ENCODE measurements at regions not wholly inside any gene's neighbourhood (a gene's known extent, or its start where the extent isn't known, plus 50 kb on each side); places are given as distances from the start of the nearest gene placed in this dataset.

- DNase-seq (ENCODE audit: low spot score) = no peak
These were observed 58.6 kb upstream of the NYAP2 start for GRCh38 chr2:225340923-225341322.

GRCh38 chr2:225337183-225337582 is 62.3 kb upstream of the NYAP2 start:
- peak; percentile 7 for DNase-seq (ENCODE audit: low spot score)

GRCh38 chr2:225334514-225334913 is 65.0 kb upstream of the NYAP2 start:
- no peak for DNase-seq (ENCODE audit: low spot score)

- DNase-seq (ENCODE audit: low spot score) = peak; percentile 8
These were observed 71.3 kb upstream of the NYAP2 start for GRCh38 chr2:225328192-225328591.

- no peak for DNase-seq (ENCODE audit: low spot score)
These were observed 72.5 kb upstream of the NYAP2 start for GRCh38 chr2:225326969-225327368.

GRCh38 chr2:225319872-225320271 is 79.6 kb upstream of the NYAP2 start:
- no peak for DNase-seq (ENCODE audit: low spot score)

GRCh38 chr2:225318440-225318839 is 81.1 kb upstream of the NYAP2 start:
- DNase-seq (ENCODE audit: low spot score) = no peak

GRCh38 chr2:225317186-225317585 is 82.3 kb upstream of the NYAP2 start:
- no peak for DNase-seq (ENCODE audit: low spot score)

- DNase-seq (ENCODE audit: low spot score) = no peak
These were observed 88.8 kb upstream of the NYAP2 start for GRCh38 chr2:225310745-225311144.

- no peak for DNase-seq (ENCODE audit: low spot score)
These were observed 90.0 kb upstream of the NYAP2 start for GRCh38 chr2:225309516-225309915.

- DNase-seq (ENCODE audit: low spot score) = no peak
These were observed 102.6 kb upstream of the NYAP2 start for GRCh38 chr2:225296951-225297350.

GRCh38 chr2:225295102-225295501 is 104.4 kb upstream of the NYAP2 start:
- no peak for DNase-seq (ENCODE audit: low spot score)

- no peak for DNase-seq (ENCODE audit: low spot score)
These were observed 105.9 kb upstream of the NYAP2 start for GRCh38 chr2:225293638-225294037.

- DNase-seq (ENCODE audit: low spot score) = no peak
These were observed 108.6 kb upstream of the NYAP2 start for GRCh38 chr2:225290757-225291400.

GRCh38 chr2:225289659-225290058 is 109.9 kb upstream of the NYAP2 start:
- DNase-seq (ENCODE audit: low spot score) = no peak

- no peak for DNase-seq (ENCODE audit: low spot score)
These were observed 110.5 kb upstream of the NYAP2 start for GRCh38 chr2:225288986-225289385.

GRCh38 chr2:225282858-225283710 is 116.4 kb upstream of the NYAP2 start:
- peak; percentile 9 for DNase-seq (ENCODE audit: low spot score)

- no peak for DNase-seq (ENCODE audit: low spot score)
These were observed 123.3 kb upstream of the NYAP2 start for GRCh38 chr2:225276207-225276606.

- no peak for DNase-seq (ENCODE audit: low spot score)
These were observed 124.1 kb upstream of the NYAP2 start for GRCh38 chr2:225275443-225275842.

- no peak for DNase-seq (ENCODE audit: low spot score)
These were observed 124.8 kb upstream of the NYAP2 start for GRCh38 chr2:225274751-225275150.

- no peak for DNase-seq (ENCODE audit: low spot score)
These were observed 127.3 kb upstream of the NYAP2 start for GRCh38 chr2:225272173-225272572.

- peak; percentile 8 for DNase-seq (ENCODE audit: low spot score)
These were observed 128.6 kb upstream of the NYAP2 start for GRCh38 chr2:225270861-225271260.

- DNase-seq (ENCODE audit: low spot score) = no peak
These were observed 129.5 kb upstream of the NYAP2 start for GRCh38 chr2:225270053-225270452.

- no peak for DNase-seq (ENCODE audit: low spot score)
These were observed 145.1 kb upstream of the NYAP2 start for GRCh38 chr2:225254363-225254762.

Measured in hepatic stellate cell (primary cell).